IMR-90 (cell line): ENCODE measurements at regions not wholly inside any gene's neighbourhood (a gene's known extent, or its start where the extent isn't known, plus 50 kb on each side); places are given as distances from the start of the nearest gene placed in this dataset.

Source experiments
- ATAC-seq: fragments of 200-7000 bp; cut with Tn5 transposase; 2 replicates; pipeline ENCODE4 v1.9.1; 2020; ENCODE audit warnings: low read depth, mild to moderate bottlenecking, moderate library complexity
- BruUV-seq: library from RNA; stranded (reverse); fragments of 400-500 nt; replicated peaks from 2 replicates; lab custom pipeline; 2021; lab: Mats Ljungman, UMichigan
- CTCF ChIA-PET: fragments of 300-600 bp; formaldehyde crosslinking; extraction: SDS; loops from one replicate; lab custom pipeline; 2021; ENCODE audit warnings: antibody characterized with exemption; lab: Yijun Ruan, JAX
- POLR2A ChIA-PET: fragments of 300-600 bp; sonication (Branson Sonifier 250); formaldehyde crosslinking; loops from one replicate; lab custom pipeline; 2022; ENCODE audit warnings: antibody characterized with exemption; ENCODE audit not compliant: unreplicated experiment; lab: Charles Lee
- DNase-seq: peaks from one replicate; pipeline ENCODE4 v3.0.0; 2013
- H2AFZ ChIP-seq: replicated peaks from 2 replicates; pipeline ENCODE3; 2013; ENCODE audit warnings: low read length, mild to moderate bottlenecking; ENCODE audit not compliant: poor library complexity
- H2AK5ac ChIP-seq: 2 replicates; pipeline ENCODE4 v1.6.1; 2013; ENCODE audit warnings: low read depth, low read length, inconsistent platforms
- H2AK9ac ChIP-seq: replicated peaks from 2 replicates; pipeline ENCODE3; 2013; ENCODE audit warnings: mild to moderate bottlenecking, low read depth, low read length, moderate library complexity; ENCODE audit not compliant: poor library complexity
- H2BK120ac ChIP-seq: 2 replicates; pipeline ENCODE4 v1.6.1; 2013; ENCODE audit warnings: low read depth, low read length, inconsistent platforms
- H2BK15ac ChIP-seq: 3 replicates; pipeline ENCODE4 v1.6.1; 2013; ENCODE audit warnings: low read depth, low read length, inconsistent platforms
- H2BK20ac ChIP-seq: 2 replicates; pipeline ENCODE4 v1.6.1; 2013; ENCODE audit warnings: low read depth, mild to moderate bottlenecking, inconsistent platforms, low read length, moderate library complexity
- H2BK5ac ChIP-seq: 2 replicates; pipeline ENCODE4 v1.6.1; 2013; ENCODE audit warnings: mild to moderate bottlenecking, low read depth, low read length, inconsistent platforms; ENCODE audit not compliant: poor library complexity, severe bottlenecking
- H3K14ac ChIP-seq: replicated peaks from 2 replicates; pipeline ENCODE4 v1.6.1; 2013; ENCODE audit warnings: low read depth, low read length, inconsistent platforms
- H3K18ac ChIP-seq: 2 replicates; pipeline ENCODE4 v1.6.1; 2013; ENCODE audit warnings: low read depth, low read length, control low read depth
- H3K23ac ChIP-seq: 2 replicates; pipeline ENCODE4 v1.6.1; 2013; ENCODE audit warnings: low read depth, low read length, inconsistent platforms
- H3K27ac ChIP-seq: 2 replicates; pipeline ENCODE4 v1.5.1; 2013; ENCODE audit warnings: mild to moderate bottlenecking, control low read depth, low read length; ENCODE audit not compliant: insufficient read depth
- H3K27me3 ChIP-seq: 2 replicates; pipeline ENCODE4 v1.6.1; 2013; ENCODE audit warnings: low read length; ENCODE audit not compliant: control insufficient read depth, insufficient read depth
- H3K36me3 ChIP-seq: 2 replicates; pipeline ENCODE4 v1.6.1; 2013; ENCODE audit warnings: low read length, mixed read lengths; ENCODE audit not compliant: control insufficient read depth, insufficient read depth
- H3K4ac ChIP-seq: 2 replicates; pipeline ENCODE4 v1.6.1; 2013; ENCODE audit warnings: low read depth, low read length, inconsistent platforms
- H3K4me1 ChIP-seq: 2 replicates; pipeline ENCODE4 v1.6.1; 2013; ENCODE audit warnings: low read length, mixed read lengths; ENCODE audit not compliant: control insufficient read depth, insufficient read depth
- H3K4me2 ChIP-seq: 2 replicates; pipeline ENCODE4 v1.6.1; 2013; ENCODE audit warnings: low read depth, mild to moderate bottlenecking, control low read depth, low read length, moderate library complexity
- H3K4me3 ChIP-seq: 2 replicates; pipeline ENCODE4 v1.5.1; 2013; ENCODE audit warnings: low read depth, mild to moderate bottlenecking, control low read depth, low read length, moderate library complexity; ENCODE audit not compliant: insufficient read depth
- H3K56ac ChIP-seq: 2 replicates; pipeline ENCODE4 v1.6.1; 2013; ENCODE audit warnings: low read length, inconsistent platforms; ENCODE audit not compliant: insufficient read depth; ENCODE audit errors: extremely low read depth
- H3K79me1 ChIP-seq, 2 experiments: 2 replicates each; pipeline ENCODE4 v1.6.1; 2013; ENCODE audit warnings: low read length in 2 of 2, inconsistent platforms in 1 of 2, low read depth in 1 of 2
- H3K9ac ChIP-seq: 2 replicates; pipeline ENCODE4 v1.6.1; 2013; ENCODE audit warnings: low read depth, low read length, control low read depth
- H3K9me1 ChIP-seq: 2 replicates; pipeline ENCODE4 v1.6.1; 2013; ENCODE audit warnings: low read length, inconsistent platforms; ENCODE audit not compliant: insufficient read depth
- H3K9me3 ChIP-seq: 2 replicates; pipeline ENCODE4 v1.6.1; 2013; ENCODE audit warnings: low read length; ENCODE audit not compliant: control insufficient read depth, insufficient read depth
- H4K20me1 ChIP-seq: 2 replicates; pipeline ENCODE4 v1.6.1; 2013; ENCODE audit warnings: low read length, inconsistent platforms; ENCODE audit not compliant: insufficient read depth
- H4K5ac ChIP-seq: 2 replicates; pipeline ENCODE4 v1.6.1; 2013; ENCODE audit warnings: mild to moderate bottlenecking, low read depth, low read length, control low read depth
- H4K8ac ChIP-seq, 2 experiments: 2 replicates each; pipeline ENCODE4 v1.6.1; 2013; ENCODE audit warnings: low read depth in 2 of 2, low read length in 2 of 2, control low read depth in 1 of 2, inconsistent platforms in 1 of 2
- H4K91ac ChIP-seq: 2 replicates; pipeline ENCODE4 v1.6.1; 2013; ENCODE audit warnings: low read depth, low read length, inconsistent platforms; ENCODE audit not compliant: insufficient read depth
- CEBPB ChIP-seq: IDR thresholded peaks from 2 replicates; pipeline ENCODE4 v1.6.1; 2012; ENCODE audit warnings: low read depth, low read length, improper control_type of control experiment
- FOS ChIP-seq: fragments of 150-350 bp; IDR thresholded peaks from 2 replicates; pipeline ENCODE4 v1.6.1; 2016; ENCODE audit warnings: low read depth, low read length
- MAZ ChIP-seq: IDR thresholded peaks from 2 replicates; pipeline ENCODE4 v1.6.1; 2012; ENCODE audit warnings: low read depth, mild to moderate bottlenecking, low read length, improper control_type of control experiment, moderate library complexity, borderline replicate concordance
- MXI1 ChIP-seq: IDR thresholded peaks from 2 replicates; pipeline ENCODE4 v1.6.1; 2012; ENCODE audit warnings: low read depth, mild to moderate bottlenecking, low read length, moderate library complexity, borderline replicate concordance
- RAD21 ChIP-seq: IDR thresholded peaks from 2 replicates; pipeline ENCODE4 v1.6.1; 2012; ENCODE audit warnings: low read length, improper control_type of control experiment
- RCOR1 ChIP-seq: IDR thresholded peaks from 2 replicates; pipeline ENCODE4 v1.6.1; 2012; ENCODE audit warnings: mild to moderate bottlenecking, low read length, improper control_type of control experiment; ENCODE audit not compliant: insufficient replicate concordance
- RFX5 ChIP-seq: IDR thresholded peaks from 2 replicates; pipeline ENCODE4 v1.8.0; 2012; ENCODE audit warnings: low read depth, mild to moderate bottlenecking, low read length, moderate library complexity
- WGBS, 2 experiments: methylation state at CpG; one replicate each; pipeline versions ENCODE4 v1.1.5 to v1.1.7; 2013; ENCODE audit warnings: missing lambda C conversion rate in 2 of 2; ENCODE audit not compliant: insufficient read length in 1 of 2; ENCODE audit errors: extremely low coverage in 2 of 2; 5-methylcytosine and 5-hydroxymethylcytosine counted together
- dilution Hi-C: fragments of 300-500 bp; cut with HindIII; formaldehyde crosslinking; loops from one replicate; pipeline ENCODE4 v1.14.3; 2018; ENCODE audit warnings: low sequenced_read_pairs; ENCODE audit not compliant: unreplicated experiment
- in situ Hi-C: fragments of 300-500 bp; cut with MboI; formaldehyde crosslinking; loops from 3 replicates; pipeline ENCODE4 v1.14.3; 2019; ENCODE audit warnings: low sequenced_read_pairs, inconsistent platforms, mixed read lengths
- intact Hi-C: fragments of 100-400 bp; cut with micrococcal nuclease; formaldehyde crosslinking; loops from 2 replicates; pipeline ENCODE4 v1.10.0; 2022
- TF ChIP-seq, protein P1 (sequence below): fragments of 150-350 bp; IDR thresholded peaks from 2 replicates; pipeline ENCODE4 v1.6.1; 2016; ENCODE audit warnings: low read depth, mild to moderate bottlenecking, low read length, moderate library complexity, borderline replicate concordance

DNA sequence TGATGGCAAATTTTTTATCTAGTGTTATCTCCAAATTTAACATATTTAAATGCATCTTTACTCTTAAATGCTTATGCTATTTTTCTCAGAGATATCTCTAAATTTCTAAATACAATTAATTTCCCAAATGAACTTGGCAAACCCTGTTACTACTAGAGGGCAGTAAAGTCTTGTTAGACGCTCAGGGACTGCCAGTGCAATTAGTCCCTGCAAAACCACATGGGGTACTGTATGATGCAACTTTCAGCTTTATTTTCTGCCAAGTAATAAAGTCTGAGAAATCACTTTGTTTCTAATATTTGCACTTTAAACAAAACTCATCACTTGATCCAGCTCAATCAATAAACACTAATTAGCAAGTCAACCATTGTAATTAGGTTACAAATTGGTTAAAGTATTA, 76.0 kb upstream of the ADGRB3 start:
- H3K36me3 ChIP-seq, result no peaks in the 10 kb centered on the region
- no peak overlapping the region for H4K8ac ChIP-seq
- H3K14ac ChIP-seq, result no peak overlapping the region
- no peak overlapping the region for H4K91ac ChIP-seq
- BruUV-seq, result no TSS peak
- no peak for DNase-seq
- no peaks in the 10 kb centered on the region for H3K4me1 ChIP-seq
- H2BK120ac ChIP-seq, result no peak overlapping the region
- H2AK9ac ChIP-seq, result no peak overlapping the region
- no peak overlapping the region for H3K18ac ChIP-seq
- H2BK5ac ChIP-seq, result no peak overlapping the region
- no peak overlapping the region for H2BK20ac ChIP-seq
- H3K79me1 ChIP-seq, result no peaks in the 10 kb centered on the region
- no peaks in the 10 kb centered on the region for H3K27me3 ChIP-seq
- intact Hi-C loops, result no loop called here
- H4K20me1 ChIP-seq, result no peaks in the 10 kb centered on the region
- H2BK15ac ChIP-seq, result no peak overlapping the region
- H3K4me2 ChIP-seq, result no peak overlapping the region
- dilution Hi-C loops, result no loop called here
- no peak overlapping the region for H3K56ac ChIP-seq
- ChIA-PET POLR2A (no interaction called here), CTCF (no interaction called here)
- no peak overlapping the region for H3K4me3 ChIP-seq
- H3K27ac ChIP-seq, result no peak overlapping the region
- in situ Hi-C loops, result no loop called here
- H4K5ac ChIP-seq, result no peak overlapping the region
- H3K9me3 ChIP-seq, result 0 out of 2 replicates have a peak, but pooled peaks cover 2% of the 10 kb centered on the region
- H2AK5ac ChIP-seq, result no peak overlapping the region
- H3K9me1 ChIP-seq, result no peaks in the 10 kb centered on the region
- H3K23ac ChIP-seq, result no peak overlapping the region
- WGBS, 2 experiments, result no CpG with 5 or more reads among the region's 1 CpG
- no peak for TF ChIP-seq RFX5
- TF ChIP-seq MXI1, result no peak
- TF ChIP-seq RCOR1, result no peak
- no peak for TF ChIP-seq CEBPB
- TF ChIP-seq, protein P1, sequence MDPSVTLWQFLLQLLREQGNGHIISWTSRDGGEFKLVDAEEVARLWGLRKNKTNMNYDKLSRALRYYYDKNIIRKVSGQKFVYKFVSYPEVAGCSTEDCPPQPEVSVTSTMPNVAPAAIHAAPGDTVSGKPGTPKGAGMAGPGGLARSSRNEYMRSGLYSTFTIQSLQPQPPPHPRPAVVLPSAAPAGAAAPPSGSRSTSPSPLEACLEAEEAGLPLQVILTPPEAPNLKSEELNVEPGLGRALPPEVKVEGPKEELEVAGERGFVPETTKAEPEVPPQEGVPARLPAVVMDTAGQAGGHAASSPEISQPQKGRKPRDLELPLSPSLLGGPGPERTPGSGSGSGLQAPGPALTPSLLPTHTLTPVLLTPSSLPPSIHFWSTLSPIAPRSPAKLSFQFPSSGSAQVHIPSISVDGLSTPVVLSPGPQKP, result no peak
- TF ChIP-seq MAZ, result no peak
- TF ChIP-seq FOS, result no peak
- no peak for TF ChIP-seq RAD21
- H2AFZ ChIP-seq, result no peak overlapping the region
- H3K9ac ChIP-seq, result no peak overlapping the region
- no peak overlapping the region for H3K4ac ChIP-seq
- no peak for ATAC-seq
